ENCODE measurements at regions not wholly inside any gene's neighbourhood (a gene's known extent, or its start where the extent isn't known, plus 50 kb on each side); places are given as distances from the start of the nearest gene placed in this dataset.

DNA sequence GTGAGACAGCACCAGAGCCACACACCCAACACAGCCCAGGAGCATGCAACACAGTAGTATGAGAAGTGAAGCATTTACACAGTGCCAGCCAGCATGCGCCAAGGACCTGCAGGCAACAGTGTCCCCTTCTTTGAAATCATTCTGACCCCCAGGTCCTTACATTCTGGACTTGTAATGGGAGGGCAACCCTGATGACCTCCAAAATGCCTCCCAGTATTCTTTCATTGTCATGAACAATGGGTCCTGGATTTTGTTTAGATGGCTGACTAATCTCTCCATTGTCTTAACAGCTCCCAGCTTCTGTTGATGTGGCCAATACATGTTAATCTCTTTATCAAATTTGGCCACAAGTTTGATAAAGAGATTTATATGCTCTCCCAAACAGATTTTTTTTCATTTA lies 417.1 kb downstream of the DMRTA1 start:
- no peak overlapping the region for H3K4me3 ChIP-seq (ENCODE audit: low read depth in 1 of 2, low read length in 2 of 2)
- H3K9ac ChIP-seq (ENCODE audit: low read depth in 1 of 2, low read length in 2 of 2), result no peak overlapping the region
- H3K9me3 ChIP-seq (ENCODE audit: control insufficient read depth in 1 of 2, low read length in 2 of 2), result no peaks in the 10 kb centered on the region
- no peaks in the 10 kb centered on the region for H3K27me3 ChIP-seq (ENCODE audit: control insufficient read depth in 1 of 2, insufficient read depth in 2 of 2, low read length in 2 of 2)
- no peaks in the 10 kb centered on the region for H3K4me1 ChIP-seq (ENCODE audit: control insufficient read depth in 1 of 2, insufficient read depth in 2 of 2, low read length in 2 of 2)
- no peak overlapping the region for H3K27ac ChIP-seq (ENCODE audit: low read depth, low read length)
- H3K36me3 ChIP-seq (ENCODE audit: control insufficient read depth in 1 of 2, insufficient read depth in 2 of 2, low read length in 2 of 2), result no peaks in the 10 kb centered on the region

DNA sequence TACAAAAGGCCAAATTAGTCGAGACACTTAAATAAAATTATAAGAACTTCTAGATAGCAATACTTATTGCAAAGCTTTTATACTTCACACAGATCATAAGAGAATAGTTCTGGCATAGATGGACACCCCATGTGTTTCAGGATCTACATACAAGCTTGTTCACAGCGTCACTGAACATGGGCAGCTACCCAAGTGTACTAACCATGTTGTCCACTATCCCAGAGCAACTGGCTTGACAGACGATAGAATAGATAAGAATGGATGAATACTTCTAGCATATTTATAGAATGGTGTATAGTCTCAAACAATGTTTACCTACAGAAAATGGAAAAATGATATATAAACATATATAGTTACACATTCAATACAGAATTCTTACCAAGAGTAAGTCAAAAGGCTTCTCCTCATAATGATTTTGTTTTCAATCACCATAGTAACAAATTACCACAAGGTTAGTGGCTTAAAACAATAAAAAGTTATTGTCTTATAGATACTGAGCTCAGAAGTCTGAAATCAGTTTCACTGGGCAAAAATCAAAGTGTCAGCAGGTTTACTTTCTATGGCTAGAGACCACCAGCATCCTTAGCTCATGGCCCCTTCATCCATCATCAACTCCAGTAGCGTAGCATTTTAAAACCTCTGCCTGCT lies 446.7 kb downstream of the DMRTA1 start:
- Histone ChIP-seq H3K4me3 (ENCODE audit: low read depth in 1 of 2, low read length in 2 of 2) (no peak overlapping the region), H3K27me3 (ENCODE audit: control insufficient read depth in 1 of 2, insufficient read depth in 2 of 2, low read length in 2 of 2) (no peaks in the 10 kb centered on the region), H3K36me3 (ENCODE audit: control insufficient read depth in 1 of 2, insufficient read depth in 2 of 2, low read length in 2 of 2) (no peaks in the 10 kb centered on the region), H3K9me3 (ENCODE audit: control insufficient read depth in 1 of 2, low read length in 2 of 2) (peaks cover 0 to 4% of the 10 kb centered on the region in 2 donors), H3K4me1 (ENCODE audit: control insufficient read depth in 1 of 2, insufficient read depth in 2 of 2, low read length in 2 of 2) (no peaks in the 10 kb centered on the region), H3K27ac (ENCODE audit: low read depth, low read length) (no peak overlapping the region), H3K9ac (ENCODE audit: low read depth in 1 of 2, low read length in 2 of 2) (no peak overlapping the region)

DNA sequence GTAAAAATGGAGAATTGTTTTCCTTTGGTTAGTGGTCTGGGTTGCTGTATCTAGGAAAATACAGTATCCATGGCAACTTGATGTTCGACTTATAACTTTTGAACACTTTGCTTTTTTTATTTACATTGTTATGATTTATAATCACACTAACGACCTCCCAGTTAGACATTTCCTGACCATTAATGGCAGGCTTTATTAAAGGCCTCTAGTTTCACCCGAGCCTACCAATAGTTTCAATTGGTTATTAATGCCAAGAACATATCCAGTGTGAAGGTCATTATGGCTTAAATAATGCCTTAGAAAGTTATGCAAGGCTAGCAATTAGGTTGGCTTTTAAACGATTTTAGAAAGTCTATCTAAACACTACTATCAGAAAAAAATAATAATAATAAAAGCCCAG lies 452.0 kb downstream of the DMRTA1 start:
- no peaks in the 10 kb centered on the region for H3K9me3 ChIP-seq (ENCODE audit: control insufficient read depth in 1 of 2, low read length in 2 of 2)
- H3K4me3 ChIP-seq (ENCODE audit: low read depth in 1 of 2, low read length in 2 of 2), result no peak overlapping the region
- no peaks in the 10 kb centered on the region for H3K4me1 ChIP-seq (ENCODE audit: control insufficient read depth in 1 of 2, insufficient read depth in 2 of 2, low read length in 2 of 2)
- no peak overlapping the region for H3K27ac ChIP-seq (ENCODE audit: low read depth, low read length)
- no peaks in the 10 kb centered on the region for H3K36me3 ChIP-seq (ENCODE audit: control insufficient read depth in 1 of 2, insufficient read depth in 2 of 2, low read length in 2 of 2)
- H3K27me3 ChIP-seq (ENCODE audit: control insufficient read depth in 1 of 2, insufficient read depth in 2 of 2, low read length in 2 of 2), result no peaks in the 10 kb centered on the region
- H3K9ac ChIP-seq (ENCODE audit: low read depth in 1 of 2, low read length in 2 of 2), result no peak overlapping the region

- no peak overlapping the region for H3K4me3 ChIP-seq (ENCODE audit: low read depth in 1 of 2, low read length in 2 of 2)
Observed at GRCh38 chr9:22911632-22912031, 465.0 kb downstream of the DMRTA1 start.

GRCh38 chr9:22913026-22913425 lies 466.4 kb downstream of the DMRTA1 start:
- Histone ChIP-seq H3K9me3 (ENCODE audit: control insufficient read depth in 1 of 2, low read length in 2 of 2) (peaks cover 0 to 4% of the 10 kb centered on the region in 2 donors), H3K9ac (ENCODE audit: low read depth in 1 of 2, low read length in 2 of 2) (no peak overlapping the region), H3K4me3 (ENCODE audit: low read depth in 1 of 2, low read length in 2 of 2) (no peak overlapping the region), H3K4me1 (ENCODE audit: control insufficient read depth in 1 of 2, insufficient read depth in 2 of 2, low read length in 2 of 2) (no peaks in the 10 kb centered on the region), H3K36me3 (ENCODE audit: control insufficient read depth in 1 of 2, insufficient read depth in 2 of 2, low read length in 2 of 2) (no peaks in the 10 kb centered on the region), H3K27ac (ENCODE audit: low read depth, low read length) (no peak overlapping the region), H3K27me3 (ENCODE audit: control insufficient read depth in 1 of 2, insufficient read depth in 2 of 2, low read length in 2 of 2) (no peaks in the 10 kb centered on the region)

More at GRCh38 chr9:22911632-22912031, 465.0 kb downstream of the DMRTA1 start:
- Histone ChIP-seq H3K9ac (ENCODE audit: low read depth in 1 of 2, low read length in 2 of 2) (no peak overlapping the region), H3K36me3 (ENCODE audit: control insufficient read depth in 1 of 2, insufficient read depth in 2 of 2, low read length in 2 of 2) (no peaks in the 10 kb centered on the region), H3K27ac (ENCODE audit: low read depth, low read length) (no peak overlapping the region), H3K4me1 (ENCODE audit: control insufficient read depth in 1 of 2, insufficient read depth in 2 of 2, low read length in 2 of 2) (no peaks in the 10 kb centered on the region), H3K9me3 (ENCODE audit: control insufficient read depth in 1 of 2, low read length in 2 of 2) (peaks cover 0 to 4% of the 10 kb centered on the region in 2 donors), H3K27me3 (ENCODE audit: control insufficient read depth in 1 of 2, insufficient read depth in 2 of 2, low read length in 2 of 2) (no peaks in the 10 kb centered on the region)

DNA sequence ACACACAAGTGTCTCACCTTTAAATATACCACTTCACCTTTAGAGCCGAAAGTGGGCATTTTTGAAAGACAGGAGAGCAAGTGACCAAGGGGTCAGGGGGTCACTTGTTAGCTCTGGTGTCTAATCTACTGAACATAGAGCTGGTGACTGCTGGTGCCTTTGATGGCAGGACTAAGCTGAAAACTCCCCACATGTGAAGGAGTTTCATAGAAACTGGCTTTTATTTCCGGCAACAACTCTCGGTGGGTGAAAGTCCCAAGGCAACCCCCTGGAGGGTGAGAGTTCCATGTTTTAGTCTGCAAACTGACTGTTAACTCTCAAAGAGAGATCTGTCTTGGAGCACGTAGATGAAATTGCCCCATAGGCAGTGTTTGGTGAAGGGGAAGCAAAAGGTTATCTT lies 466.9 kb downstream of the DMRTA1 start:
- no peaks in the 10 kb centered on the region for H3K27me3 ChIP-seq (ENCODE audit: control insufficient read depth in 1 of 2, insufficient read depth in 2 of 2, low read length in 2 of 2)
- H3K36me3 ChIP-seq (ENCODE audit: control insufficient read depth in 1 of 2, insufficient read depth in 2 of 2, low read length in 2 of 2), result no peaks in the 10 kb centered on the region
- H3K27ac ChIP-seq (ENCODE audit: low read depth, low read length), result no peak overlapping the region
- H3K9me3 ChIP-seq (ENCODE audit: control insufficient read depth in 1 of 2, low read length in 2 of 2), result peaks cover 0 to 4% of the 10 kb centered on the region in 2 donors
- H3K4me3 ChIP-seq (ENCODE audit: low read depth in 1 of 2, low read length in 2 of 2), result no peak overlapping the region
- no peak overlapping the region for H3K9ac ChIP-seq (ENCODE audit: low read depth in 1 of 2, low read length in 2 of 2)
- no peaks in the 10 kb centered on the region for H3K4me1 ChIP-seq (ENCODE audit: control insufficient read depth in 1 of 2, insufficient read depth in 2 of 2, low read length in 2 of 2)

- H3K9ac ChIP-seq (ENCODE audit: low read depth in 1 of 2, low read length in 2 of 2), result no peak overlapping the region
- no peak overlapping the region for H3K27ac ChIP-seq (ENCODE audit: low read depth, low read length)
- H3K36me3 ChIP-seq (ENCODE audit: control insufficient read depth in 1 of 2, insufficient read depth in 2 of 2, low read length in 2 of 2), result no peaks in the 10 kb centered on the region
- no peaks in the 10 kb centered on the region for H3K4me1 ChIP-seq (ENCODE audit: control insufficient read depth in 1 of 2, insufficient read depth in 2 of 2, low read length in 2 of 2)
- peaks cover 0 to 8% of the 10 kb centered on the region in 2 donors for H3K9me3 ChIP-seq (ENCODE audit: control insufficient read depth in 1 of 2, low read length in 2 of 2)
- H3K4me3 ChIP-seq (ENCODE audit: low read depth in 1 of 2, low read length in 2 of 2), result no peak overlapping the region
- no peaks in the 10 kb centered on the region for H3K27me3 ChIP-seq (ENCODE audit: control insufficient read depth in 1 of 2, insufficient read depth in 2 of 2, low read length in 2 of 2)
Observed at GRCh38 chr9:22916148-22916547, 469.5 kb downstream of the DMRTA1 start.

- Histone ChIP-seq H3K27ac (ENCODE audit: low read depth, low read length) (no peak overlapping the region), H3K9ac (ENCODE audit: low read depth in 1 of 2, low read length in 2 of 2) (no peak overlapping the region), H3K9me3 (ENCODE audit: control insufficient read depth in 1 of 2, low read length in 2 of 2) (peaks cover 0 to 11% of the 10 kb centered on the region in 2 donors)
Observed at GRCh38 chr9:22919423-22919822, 472.8 kb downstream of the DMRTA1 start.

GRCh38 chr9:22921742-22922141 lies 475.1 kb downstream of the DMRTA1 start:
- H3K4me1 ChIP-seq (ENCODE audit: control insufficient read depth in 1 of 2, insufficient read depth in 2 of 2, low read length in 2 of 2), result no peaks in the 10 kb centered on the region
- H3K9me3 ChIP-seq (ENCODE audit: control insufficient read depth in 1 of 2, low read length in 2 of 2), result peaks cover 0 to 9% of the 10 kb centered on the region in 2 donors

More at GRCh38 chr9:22919423-22919822, 472.8 kb downstream of the DMRTA1 start:
- Histone ChIP-seq H3K36me3 (ENCODE audit: control insufficient read depth in 1 of 2, insufficient read depth in 2 of 2, low read length in 2 of 2) (no peaks in the 10 kb centered on the region), H3K27me3 (ENCODE audit: control insufficient read depth in 1 of 2, insufficient read depth in 2 of 2, low read length in 2 of 2) (no peaks in the 10 kb centered on the region), H3K4me1 (ENCODE audit: control insufficient read depth in 1 of 2, insufficient read depth in 2 of 2, low read length in 2 of 2) (no peaks in the 10 kb centered on the region), H3K4me3 (ENCODE audit: low read depth in 1 of 2, low read length in 2 of 2) (no peak overlapping the region)

DNA sequence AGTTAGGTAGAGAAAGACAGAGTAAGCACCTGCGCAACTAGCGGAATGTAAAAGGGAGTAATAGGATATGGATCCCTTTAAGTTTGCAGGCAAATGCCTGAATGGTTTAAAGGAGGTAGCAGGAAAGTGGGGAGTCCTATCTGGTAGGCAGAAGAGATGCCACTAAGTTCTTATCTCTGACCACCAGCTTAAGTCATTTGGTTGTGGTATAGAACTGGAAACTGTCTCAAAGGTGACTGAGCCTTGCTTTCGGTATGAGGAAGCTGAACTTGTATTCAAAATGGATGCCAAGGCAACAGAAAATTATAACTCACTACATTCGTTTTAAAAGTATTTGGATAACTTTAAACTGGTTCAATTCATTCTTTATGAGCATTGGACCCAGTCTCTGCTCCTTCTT lies 475.6 kb downstream of the DMRTA1 start:
- Histone ChIP-seq H3K4me3 (ENCODE audit: low read depth in 1 of 2, low read length in 2 of 2) (no peak overlapping the region), H3K9ac (ENCODE audit: low read depth in 1 of 2, low read length in 2 of 2) (no peak overlapping the region), H3K9me3 (ENCODE audit: control insufficient read depth in 1 of 2, low read length in 2 of 2) (peaks cover 0 to 9% of the 10 kb centered on the region in 2 donors), H3K36me3 (ENCODE audit: control insufficient read depth in 1 of 2, insufficient read depth in 2 of 2, low read length in 2 of 2) (no peaks in the 10 kb centered on the region), H3K27ac (ENCODE audit: low read depth, low read length) (no peak overlapping the region), H3K4me1 (ENCODE audit: control insufficient read depth in 1 of 2, insufficient read depth in 2 of 2, low read length in 2 of 2) (no peaks in the 10 kb centered on the region), H3K27me3 (ENCODE audit: control insufficient read depth in 1 of 2, insufficient read depth in 2 of 2, low read length in 2 of 2) (no peaks in the 10 kb centered on the region)

More at GRCh38 chr9:22921742-22922141, 475.1 kb downstream of the DMRTA1 start:
- Histone ChIP-seq H3K27ac (ENCODE audit: low read depth, low read length) (no peak overlapping the region), H3K4me3 (ENCODE audit: low read depth in 1 of 2, low read length in 2 of 2) (no peak overlapping the region), H3K36me3 (ENCODE audit: control insufficient read depth in 1 of 2, insufficient read depth in 2 of 2, low read length in 2 of 2) (no peaks in the 10 kb centered on the region), H3K9ac (ENCODE audit: low read depth in 1 of 2, low read length in 2 of 2) (no peak overlapping the region), H3K27me3 (ENCODE audit: control insufficient read depth in 1 of 2, insufficient read depth in 2 of 2, low read length in 2 of 2) (no peaks in the 10 kb centered on the region)
